NCI-H1694 treated with DMSO at 0.1 percent for 48 hours (cell line): ENCODE measurements at regions not wholly inside any gene's neighbourhood (a gene's known extent, or its start where the extent isn't known, plus 50 kb on each side); places are given as distances from the start of the nearest gene placed in this dataset.

Experiments
- DNase-seq: peaks from one replicate; lab custom pipeline; 2025; lab: John Stamatoyannopoulos, UW

DNA sequence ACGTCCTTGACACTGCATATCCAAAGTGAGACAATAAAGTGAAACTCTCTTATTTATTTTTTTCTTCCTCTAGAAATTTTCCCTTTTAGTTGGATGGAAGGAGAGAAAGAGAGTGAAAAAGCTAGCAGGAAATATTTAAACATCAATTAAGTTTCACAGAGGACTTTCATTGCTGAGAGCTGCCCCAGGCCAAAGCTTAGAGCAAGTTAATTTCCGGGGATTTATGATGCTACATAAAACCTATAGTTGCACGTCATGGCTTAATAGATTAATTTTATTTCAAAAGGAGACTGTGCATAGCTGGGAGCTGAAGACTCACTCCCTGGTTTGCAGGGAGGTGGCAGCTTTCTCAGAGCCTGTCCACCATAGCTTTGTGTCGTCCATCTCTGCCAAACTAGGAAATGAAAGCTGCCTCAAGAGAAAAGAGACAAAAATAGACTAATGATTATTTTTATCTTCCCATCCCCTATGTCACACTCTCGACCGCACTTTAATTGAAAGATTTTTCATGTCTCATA is 323.3 kb upstream of the RAB6C start:
- no peak for DNase-seq

- no peak for DNase-seq
These were observed 321.0 kb upstream of the RAB6C start for GRCh38 chr2:129658430-129658829.

- DNase-seq, result peak; percentile 12
These were observed 317.5 kb upstream of the RAB6C start for GRCh38 chr2:129661935-129662334.

DNA sequence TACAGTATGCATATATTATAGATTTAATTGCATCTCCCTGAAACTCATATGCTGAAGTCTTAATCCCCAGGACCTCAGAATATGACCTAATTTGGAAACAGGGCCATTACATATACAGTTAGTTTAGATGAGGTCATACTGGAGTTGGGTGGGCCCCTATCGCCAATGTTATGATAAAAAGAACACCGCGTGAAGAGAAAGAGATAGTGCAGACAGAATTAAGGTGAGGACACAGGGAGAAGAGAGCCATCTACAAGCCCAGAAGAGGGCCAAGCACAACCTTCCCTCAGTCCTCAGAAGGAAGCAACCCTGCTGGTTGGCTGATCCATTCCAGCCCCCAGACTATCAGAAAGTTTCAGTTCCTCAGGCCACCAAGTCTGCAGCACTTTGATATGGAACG is 311.9 kb upstream of the RAB6C start:
- no peak for DNase-seq

- DNase-seq, result no peak
These were observed 306.9 kb upstream of the RAB6C start for GRCh38 chr2:129672521-129672920.

DNA sequence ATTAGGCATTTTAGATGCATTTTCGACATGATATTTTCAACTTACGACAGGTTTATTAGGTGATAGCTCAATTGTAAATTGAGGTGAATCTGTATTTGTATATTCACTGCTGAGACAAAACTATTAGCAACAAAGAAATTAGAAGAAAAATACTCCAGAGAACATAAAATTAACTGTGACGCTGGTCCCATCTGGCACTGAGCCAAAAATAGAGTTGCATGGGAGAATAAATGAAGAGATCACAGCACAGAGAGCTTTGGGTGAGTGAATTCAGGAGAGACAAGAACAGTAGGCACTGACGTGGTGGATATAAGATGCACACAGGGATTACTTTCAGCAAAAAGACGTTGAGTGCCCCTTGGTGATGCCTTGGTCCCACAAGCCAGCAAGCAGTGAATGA is 306.2 kb upstream of the RAB6C start:
- no peak for DNase-seq

GRCh38 chr2:129673847-129674711 is 305.4 kb upstream of the RAB6C start:
- DNase-seq, result no peak

GRCh38 chr2:129678751-129679150 is 300.7 kb upstream of the RAB6C start:
- DNase-seq, result no peak

GRCh38 chr2:129681788-129682187 is 297.7 kb upstream of the RAB6C start:
- no peak for DNase-seq

DNA sequence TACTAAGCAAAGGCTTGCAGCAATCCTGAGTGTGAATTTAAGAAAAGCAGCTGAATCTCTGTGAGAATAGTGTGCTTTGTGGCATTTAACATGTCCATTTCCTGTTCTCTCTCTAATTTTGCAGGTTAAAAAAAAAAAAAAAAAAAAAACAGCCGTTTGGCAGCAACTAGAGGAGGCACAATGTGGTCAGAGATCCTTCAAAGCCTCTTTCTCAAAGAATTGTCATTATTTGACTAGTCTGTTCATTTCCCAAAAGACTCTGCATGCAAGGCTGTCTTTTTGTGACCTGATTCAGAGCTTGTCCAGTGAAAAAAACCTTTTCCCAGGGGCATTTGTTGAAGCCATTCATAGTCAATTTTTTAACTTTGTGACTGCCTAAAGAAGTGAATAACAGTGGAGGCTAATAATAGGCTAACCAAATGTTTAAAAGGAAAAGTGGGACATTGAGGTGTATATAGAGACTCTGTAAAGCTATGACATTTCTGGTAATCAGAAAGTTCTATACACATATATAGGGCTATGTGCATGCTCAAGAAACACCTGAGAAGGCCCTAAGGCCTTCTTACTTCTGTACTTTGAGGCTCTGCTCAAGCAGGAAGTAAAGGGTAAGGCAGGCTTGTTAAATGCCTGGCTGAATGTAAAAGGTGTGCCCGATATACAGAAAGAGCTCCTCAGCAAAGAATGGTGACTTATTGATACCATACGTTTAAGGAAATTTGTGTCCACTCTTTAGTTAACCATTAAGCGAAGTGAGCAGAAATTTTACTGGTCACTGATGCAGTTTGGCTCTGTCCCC is 289.6 kb upstream of the RAB6C start:
- DNase-seq, result no peak

- no peak for DNase-seq
These were observed 284.0 kb upstream of the RAB6C start for GRCh38 chr2:129695496-129695895.

DNA sequence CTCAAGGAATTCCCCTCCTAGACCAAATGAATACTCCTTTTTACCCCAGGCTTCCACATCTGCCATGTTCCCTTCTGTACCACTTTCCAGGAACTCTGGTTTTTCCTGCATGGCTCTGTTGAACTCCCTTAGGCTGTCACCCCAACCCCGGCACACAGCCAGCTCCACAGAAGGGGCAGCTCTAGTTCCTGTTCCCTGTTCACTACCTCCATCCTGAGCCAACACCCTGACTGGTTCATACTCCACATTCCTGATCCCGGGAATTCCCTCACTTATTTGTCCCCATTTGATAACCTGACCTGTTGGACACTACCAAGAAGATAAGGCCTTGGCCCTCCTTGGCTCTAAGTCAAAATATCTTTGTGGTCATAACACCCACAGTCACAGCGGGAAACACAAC is 280.9 kb upstream of the RAB6C start:
- no peak for DNase-seq

DNA sequence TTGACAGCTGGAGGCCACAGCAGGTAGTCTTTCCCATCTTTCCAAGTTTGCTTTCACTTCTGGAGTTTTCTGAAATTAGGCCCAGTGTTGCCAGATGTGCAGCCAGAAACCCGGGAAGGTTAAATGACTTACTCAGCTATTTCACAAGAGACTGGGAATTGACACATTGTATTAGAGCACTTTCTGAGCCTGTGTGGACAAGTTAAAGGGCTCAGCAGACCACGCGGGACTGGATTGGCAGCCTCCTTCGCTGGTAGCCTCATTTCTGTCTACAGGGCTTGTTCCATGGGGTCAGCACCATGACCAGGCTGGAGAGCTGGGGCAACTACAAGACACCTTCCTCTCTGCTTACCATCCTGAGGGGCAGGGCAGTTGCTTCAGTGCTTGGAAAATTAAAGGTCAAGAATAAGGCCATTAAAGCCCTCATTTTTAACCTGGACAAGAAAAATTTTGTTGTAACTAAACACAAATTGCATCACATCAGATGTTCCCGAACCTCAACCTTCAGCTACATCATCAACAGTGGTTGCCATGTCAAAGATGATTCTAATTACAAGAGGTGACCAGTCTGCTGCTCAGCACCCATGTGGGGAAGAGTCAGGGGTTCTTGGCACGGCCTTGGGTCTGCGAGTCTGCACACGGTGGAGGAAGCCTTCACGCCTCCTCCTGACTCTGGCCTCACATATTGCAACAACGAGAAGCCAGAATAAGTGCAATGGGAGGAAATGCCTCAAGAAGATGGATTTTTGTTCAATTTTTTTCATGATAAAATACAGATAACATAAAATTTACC is 279.5 kb upstream of the RAB6C start:
- DNase-seq, result no peak

GRCh38 chr2:129702416-129703176 is 276.9 kb upstream of the RAB6C start:
- DNase-seq, result no peak

GRCh38 chr2:129705085-129705484 is 274.4 kb upstream of the RAB6C start:
- DNase-seq, result no peak

DNA sequence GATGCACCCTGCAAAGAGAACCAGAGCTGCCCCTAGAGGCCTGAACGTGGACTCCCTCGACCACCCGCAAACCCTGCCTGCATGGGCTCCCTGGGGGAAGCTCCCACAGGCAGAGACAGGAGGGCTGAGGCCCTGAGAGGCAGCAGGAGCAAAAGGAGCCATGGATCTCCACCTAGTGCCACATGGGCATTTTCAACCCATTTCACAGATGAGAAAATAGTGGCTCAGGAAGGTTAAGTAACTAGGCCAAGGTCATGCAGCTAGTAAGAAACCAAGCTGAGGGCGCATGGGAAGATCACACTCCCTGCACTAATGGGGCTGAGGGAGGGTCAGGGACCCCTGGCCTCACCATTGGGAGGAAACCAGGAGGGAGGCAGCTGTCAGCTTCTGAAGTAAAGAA is 271.7 kb upstream of the RAB6C start:
- DNase-seq, result no peak

DNA sequence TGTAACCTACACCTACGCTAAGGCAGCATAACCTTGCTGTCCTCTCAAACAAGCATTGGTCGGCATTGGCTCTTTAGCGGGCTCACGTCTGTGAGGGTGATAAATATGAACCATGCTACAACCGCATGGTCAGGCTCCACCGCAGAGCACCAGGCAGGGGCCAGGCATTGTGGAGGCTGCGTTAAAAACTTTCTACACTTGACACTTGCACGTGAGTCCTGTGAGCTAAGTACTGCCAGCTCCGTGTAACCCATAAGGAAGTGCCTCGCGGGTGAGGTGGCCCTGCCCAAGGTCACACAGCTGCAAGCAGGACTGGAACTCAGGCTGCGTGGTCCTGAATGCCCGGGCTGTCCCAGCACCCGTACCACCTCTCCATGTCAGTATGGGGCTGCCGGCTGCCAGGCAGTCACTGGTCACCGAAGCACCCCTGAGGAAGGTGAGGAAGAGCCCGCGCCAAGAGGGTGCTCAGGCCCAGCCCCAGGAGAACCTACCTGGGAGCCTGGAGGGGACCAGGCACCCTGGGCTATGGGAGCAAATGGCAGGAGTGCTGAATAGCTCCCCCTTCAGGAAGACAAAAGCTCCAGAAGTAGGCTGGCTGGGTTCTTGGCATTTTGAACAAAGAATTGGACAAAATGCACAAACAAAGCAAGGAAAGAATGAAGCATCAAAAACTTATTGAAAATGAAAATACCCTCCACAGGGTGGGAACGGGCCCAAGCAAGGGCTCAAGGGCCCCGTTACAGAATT is 271.1 kb upstream of the RAB6C start:
- DNase-seq, result no peak

DNA sequence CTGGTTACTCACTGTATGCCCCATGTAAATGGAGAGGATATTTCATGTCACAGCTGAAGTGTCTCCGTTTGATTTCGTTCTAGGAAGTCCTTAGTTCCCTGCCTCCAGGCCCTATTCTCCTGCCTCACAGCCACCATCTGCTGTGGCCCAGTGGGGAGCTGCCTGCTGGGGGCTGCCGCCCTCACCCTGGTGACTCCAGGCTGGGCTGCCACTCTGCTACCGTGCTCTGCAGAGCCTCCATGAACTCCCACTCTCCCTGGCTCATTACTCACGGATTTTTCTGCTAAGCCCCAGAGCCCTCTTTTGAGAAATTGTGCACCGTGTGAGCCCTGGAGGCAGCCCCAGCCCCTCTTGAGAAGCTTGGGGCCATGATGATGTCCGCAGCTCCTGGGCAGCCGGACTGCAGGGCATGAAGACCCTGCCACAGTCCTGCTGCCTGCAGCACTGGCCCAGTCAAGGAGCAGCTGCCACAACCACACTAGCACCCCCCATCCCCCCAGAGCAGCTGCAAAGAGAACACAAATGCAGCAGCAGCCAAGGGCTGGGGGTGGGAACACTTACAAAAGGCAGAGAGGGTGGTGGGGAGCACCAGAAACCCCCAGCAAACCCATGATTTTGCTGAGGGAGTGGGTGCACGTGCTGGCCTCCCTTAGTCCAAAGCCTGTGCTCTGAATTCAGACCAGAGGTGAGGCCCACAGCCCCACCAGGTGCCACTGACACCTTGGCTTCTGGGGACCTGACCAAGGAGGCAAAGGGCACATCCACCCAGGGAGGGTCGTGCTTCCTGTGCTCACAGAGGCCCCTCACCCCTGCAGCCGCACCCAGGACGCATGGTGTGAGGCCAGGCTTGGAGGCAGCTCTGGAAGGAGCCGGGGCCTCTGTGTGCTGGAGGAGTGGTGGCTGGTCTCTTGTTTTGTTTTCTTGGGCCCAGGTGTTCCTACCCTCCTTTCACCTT is 270.2 kb upstream of the RAB6C start:
- DNase-seq, result peak; percentile 29

GRCh38 chr2:129709956-129710598 is 269.4 kb upstream of the RAB6C start:
- no peak for DNase-seq
